Activated CD4-positive, alpha-beta memory T cell treated with anti-CD3 and anti-CD28 coated beads, Interleukin-2, amount 10 ng/mL, durations not matched to agents 7 days and 5 days (primary cell): ENCODE measurements at regions not wholly inside any gene's neighbourhood (a gene's known extent, or its start where the extent isn't known, plus 50 kb on each side); places are given as distances from the start of the nearest gene placed in this dataset.

Experiments used
- CTCF ChIA-PET: fragments of 350-600 bp; sonication (Branson Sonifier 250); formaldehyde crosslinking; loops from one replicate; lab custom pipeline; 2021; ENCODE audit warnings: antibody characterized with exemption, inconsistent platforms; lab: Charles Lee
- POLR2A ChIA-PET: fragments of 350-600 bp; sonication (Branson Sonifier 250); formaldehyde crosslinking; loops from one replicate; lab custom pipeline; 2021; ENCODE audit warnings: antibody characterized with exemption; lab: Charles Lee
- DNase-seq: peaks from one replicate; pipeline ENCODE4 v3.0.0-alpha.2; 2020
- H3K27ac Mint-ChIP-seq: one replicate; pipeline ENCODE4 v1.8.0; 2021; ENCODE audit warnings: mild to moderate bottlenecking, mixed read lengths
- H3K27me3 Mint-ChIP-seq: one replicate; pipeline ENCODE4 v1.8.0; 2021; ENCODE audit warnings: mixed read lengths
- H3K36me3 Mint-ChIP-seq: one replicate; pipeline ENCODE4 v1.8.0; 2021; ENCODE audit warnings: low read depth, mixed read lengths
- H3K4me1 Mint-ChIP-seq: one replicate; pipeline ENCODE4 v1.8.0; 2021; ENCODE audit warnings: mixed read lengths
- H3K4me3 Mint-ChIP-seq: one replicate; pipeline ENCODE4 v1.8.0; 2021; ENCODE audit warnings: mild to moderate bottlenecking, mixed read lengths
- H3K9me3 Mint-ChIP-seq: one replicate; pipeline ENCODE4 v1.8.0; 2021; ENCODE audit warnings: mixed read lengths

DNA sequence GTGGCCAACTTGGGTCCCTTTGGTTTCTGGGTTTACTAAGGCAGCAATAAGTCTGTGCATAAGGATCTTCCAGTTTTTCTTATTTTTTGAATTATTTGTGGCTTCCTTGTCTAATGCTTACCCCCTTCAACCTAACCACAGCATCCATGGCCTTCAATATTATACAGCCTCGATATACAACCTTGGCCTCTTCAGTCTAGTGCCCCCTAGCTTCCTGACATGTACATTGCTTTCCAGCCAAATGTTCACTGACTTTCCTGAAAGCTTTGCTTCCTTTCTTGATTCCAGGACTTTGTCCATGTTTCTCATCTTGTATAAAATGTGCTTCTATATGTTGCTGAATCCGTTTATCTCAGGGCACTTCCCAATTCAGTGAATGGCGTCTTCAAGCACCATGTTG, 310.1 kb downstream of the OLFM4 start:
- POLR2A ChIA-PET: no interaction called here

DNA sequence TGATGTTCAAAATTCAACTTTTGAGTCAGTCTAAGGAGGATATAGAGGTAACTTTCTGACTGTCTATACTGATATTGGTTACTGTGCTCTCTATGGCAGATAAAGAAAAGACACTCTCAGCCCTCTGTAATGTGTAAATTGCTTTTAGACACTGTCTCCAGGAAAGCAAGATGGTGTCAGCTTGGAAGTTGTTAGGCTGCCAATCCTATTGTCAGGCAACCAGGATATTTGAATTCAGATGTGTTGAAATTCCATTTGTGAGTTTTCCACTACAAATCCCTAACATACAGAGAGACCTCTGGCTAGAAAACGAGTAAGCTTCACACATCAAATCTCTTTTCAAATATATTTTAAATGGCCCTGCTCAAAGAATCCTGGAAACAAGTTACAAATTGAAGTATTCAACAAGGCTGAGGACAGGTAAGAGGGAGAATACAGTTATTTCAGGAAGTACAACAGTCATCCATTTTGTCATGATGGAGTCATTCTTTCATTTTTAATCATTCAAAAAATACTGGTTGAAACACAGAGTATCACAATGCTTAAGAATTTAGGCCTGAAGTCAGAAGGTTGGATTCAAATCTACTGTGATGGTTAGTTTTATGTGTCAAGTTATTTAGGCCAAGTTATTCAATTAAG, 312.0 kb downstream of the OLFM4 start:
- ChIA-PET CTCF (interaction anchor here (1.7 kb wide), 1 partner anchor 90 kb away, joined by 3 read pairs; no protein-coding TSS in a partner anchor), POLR2A (no interaction called here)
- no peaks in the 10 kb centered on the region for H3K9me3 Mint-ChIP-seq
- DNase-seq: no peak
- H3K27ac Mint-ChIP-seq: no peak overlapping the region
- no peak overlapping the region for H3K4me3 Mint-ChIP-seq
- H3K27me3 Mint-ChIP-seq: no peaks in the 10 kb centered on the region
- H3K4me1 Mint-ChIP-seq: peaks cover 1% of the 10 kb centered on the region
- H3K36me3 Mint-ChIP-seq: no peaks in the 10 kb centered on the region

More for the DNA sequence above, 310.1 kb downstream of the OLFM4 start:
- H3K36me3 Mint-ChIP-seq: no peaks in the 10 kb centered on the region
- no peaks in the 10 kb centered on the region for H3K27me3 Mint-ChIP-seq
- no peak overlapping the region for H3K4me3 Mint-ChIP-seq
- H3K4me1 Mint-ChIP-seq: peaks cover 1% of the 10 kb centered on the region
- H3K9me3 Mint-ChIP-seq: no peaks in the 10 kb centered on the region
- CTCF ChIA-PET: no interaction called here
- DNase-seq: no peak
- no peak overlapping the region for H3K27ac Mint-ChIP-seq

DNA sequence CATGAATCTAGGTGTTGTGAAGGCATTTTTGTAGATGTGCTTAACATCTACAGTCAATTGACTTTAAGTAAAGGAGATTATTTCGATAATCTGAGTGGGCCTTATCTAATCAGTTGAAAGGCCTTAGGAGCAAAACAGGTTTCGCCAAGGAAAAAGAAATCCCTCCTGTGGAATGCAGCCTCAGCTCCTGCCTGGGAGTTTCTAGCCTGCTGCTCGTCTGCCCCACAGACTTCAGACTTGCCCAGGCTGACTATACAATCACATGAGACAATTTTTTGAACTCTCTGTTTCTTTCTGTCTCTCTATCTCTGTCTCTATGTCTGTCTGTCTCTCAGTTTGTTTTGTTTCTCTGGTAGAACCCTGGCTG, 312.5 kb downstream of the OLFM4 start:
- ChIA-PET CTCF (interaction anchor here (1.7 kb wide), 1 partner anchor 90 kb away, joined by 3 read pairs; no protein-coding TSS in a partner anchor), POLR2A (no interaction called here)
- no peak overlapping the region for H3K27ac Mint-ChIP-seq
- no peaks in the 10 kb centered on the region for H3K27me3 Mint-ChIP-seq
- H3K4me3 Mint-ChIP-seq: no peak overlapping the region
- DNase-seq: no peak
- H3K9me3 Mint-ChIP-seq: no peaks in the 10 kb centered on the region
- no peaks in the 10 kb centered on the region for H3K36me3 Mint-ChIP-seq
- H3K4me1 Mint-ChIP-seq: peaks cover 1% of the 10 kb centered on the region

DNA sequence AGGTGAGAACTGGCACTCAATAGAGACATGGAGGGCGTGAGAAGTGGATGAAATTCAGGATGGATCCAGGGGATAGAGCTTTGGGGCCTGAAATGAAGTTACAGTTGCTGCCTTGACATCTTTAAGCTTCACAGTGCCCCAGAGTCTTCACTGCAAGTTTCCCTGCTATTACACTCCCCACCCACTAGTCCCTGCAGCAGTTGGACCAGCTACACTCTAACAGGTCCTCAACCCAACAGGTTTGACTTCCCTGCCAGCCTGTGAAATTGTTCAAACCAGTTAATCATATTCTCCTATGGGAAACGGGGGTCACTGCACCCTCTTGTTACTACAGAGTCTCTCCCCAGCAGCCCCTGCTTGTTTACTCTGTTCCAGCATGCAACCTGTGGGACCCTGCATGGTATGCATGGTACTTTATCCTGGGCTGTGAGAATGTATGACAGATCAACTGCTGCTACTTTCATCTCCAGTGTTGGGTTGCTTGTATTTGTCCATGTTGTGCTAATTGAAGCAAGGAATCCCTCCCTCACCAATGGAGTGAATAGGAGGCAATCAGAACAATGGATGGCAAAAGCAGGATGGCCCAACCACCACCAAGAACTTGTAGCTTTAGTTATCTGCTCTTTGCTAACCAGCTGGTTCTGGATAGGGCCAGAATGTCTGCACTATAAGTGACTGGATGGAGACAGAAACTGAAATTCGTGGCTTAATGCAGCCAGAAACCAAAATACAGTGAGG, 314.2 kb downstream of the OLFM4 start:
- H3K4me1 Mint-ChIP-seq: peaks cover 1% of the 10 kb centered on the region
- no peak overlapping the region for H3K4me3 Mint-ChIP-seq
- ChIA-PET CTCF (no interaction called here), POLR2A (no interaction called here)
- no peak overlapping the region for H3K27ac Mint-ChIP-seq
- H3K27me3 Mint-ChIP-seq: no peaks in the 10 kb centered on the region
- no peak for DNase-seq
- no peaks in the 10 kb centered on the region for H3K9me3 Mint-ChIP-seq
- H3K36me3 Mint-ChIP-seq: no peaks in the 10 kb centered on the region

DNA sequence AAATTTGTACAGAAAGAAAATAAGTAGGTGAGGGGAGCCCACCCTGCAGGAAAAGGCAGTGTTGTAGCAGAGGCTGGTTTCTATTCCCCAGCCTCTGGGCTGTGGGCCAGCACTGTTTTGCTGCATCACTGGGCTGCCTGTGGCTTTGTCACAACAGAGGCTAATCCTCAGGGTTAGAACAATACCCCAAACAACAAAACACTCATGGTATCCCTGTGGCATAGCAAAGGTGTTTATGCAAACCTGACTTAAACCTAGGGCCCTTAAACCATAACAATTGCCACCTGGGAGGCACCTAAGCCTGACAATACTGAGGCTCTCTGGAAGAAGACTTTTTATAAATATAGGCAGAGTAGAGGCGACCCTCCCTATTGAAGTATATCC, 314.7 kb downstream of the OLFM4 start:
- Mint-ChIP-seq H3K36me3 (no peaks in the 10 kb centered on the region), H3K4me3 (no peak overlapping the region), H3K27me3 (no peaks in the 10 kb centered on the region), H3K4me1 (peaks cover 1% of the 10 kb centered on the region), H3K27ac (no peak overlapping the region), H3K9me3 (no peaks in the 10 kb centered on the region)
- CTCF ChIA-PET: no interaction called here
- POLR2A ChIA-PET: no interaction called here
- DNase-seq: no peak

DNA sequence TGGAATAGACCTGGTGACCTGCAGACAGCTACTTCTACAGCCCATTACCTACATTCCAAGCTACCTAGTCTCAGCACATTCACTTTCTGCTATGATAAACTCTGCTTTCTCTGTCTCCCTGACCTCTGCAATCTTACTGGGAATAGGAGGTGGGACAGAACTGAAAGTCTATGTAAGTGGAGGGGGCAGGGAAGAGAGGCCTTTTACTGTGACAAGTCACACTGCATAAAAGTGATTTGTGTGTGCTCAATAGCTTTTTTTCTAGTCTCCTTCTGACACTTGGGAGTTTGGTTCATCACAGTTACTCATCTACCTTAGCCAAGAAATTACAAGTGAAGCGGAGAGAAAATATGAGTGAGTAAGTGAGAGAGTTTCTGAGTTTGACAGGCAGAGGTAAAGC, 322.4 kb downstream of the OLFM4 start:
- H3K27me3 Mint-ChIP-seq: no peaks in the 10 kb centered on the region
- H3K36me3 Mint-ChIP-seq: no peaks in the 10 kb centered on the region
- H3K4me1 Mint-ChIP-seq: no peaks in the 10 kb centered on the region
- CTCF ChIA-PET: no interaction called here
- no peaks in the 10 kb centered on the region for H3K9me3 Mint-ChIP-seq
- DNase-seq: no peak
- no peak overlapping the region for H3K4me3 Mint-ChIP-seq
- POLR2A ChIA-PET: no interaction called here
- H3K27ac Mint-ChIP-seq: no peak overlapping the region

DNA sequence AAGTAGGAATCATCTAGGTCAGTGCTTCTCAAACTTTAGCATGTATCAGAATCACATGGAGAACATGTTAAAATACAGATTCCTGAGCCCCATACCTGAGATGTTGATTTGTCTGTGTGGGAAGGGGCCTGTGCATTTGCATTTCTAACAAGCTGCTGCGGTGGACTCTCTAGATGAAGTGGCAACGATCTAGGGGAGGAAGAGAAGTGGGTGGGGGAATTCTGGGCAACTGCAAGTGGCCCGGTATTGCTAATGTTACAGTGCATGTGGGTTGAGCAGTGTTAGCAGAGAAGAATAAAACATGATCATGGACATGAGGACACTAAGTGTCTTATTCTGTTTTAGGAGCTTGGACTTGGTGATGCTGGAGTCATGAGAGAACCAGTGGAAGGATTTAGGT, 329.0 kb downstream of the OLFM4 start:
- POLR2A ChIA-PET: no interaction called here

DNA sequence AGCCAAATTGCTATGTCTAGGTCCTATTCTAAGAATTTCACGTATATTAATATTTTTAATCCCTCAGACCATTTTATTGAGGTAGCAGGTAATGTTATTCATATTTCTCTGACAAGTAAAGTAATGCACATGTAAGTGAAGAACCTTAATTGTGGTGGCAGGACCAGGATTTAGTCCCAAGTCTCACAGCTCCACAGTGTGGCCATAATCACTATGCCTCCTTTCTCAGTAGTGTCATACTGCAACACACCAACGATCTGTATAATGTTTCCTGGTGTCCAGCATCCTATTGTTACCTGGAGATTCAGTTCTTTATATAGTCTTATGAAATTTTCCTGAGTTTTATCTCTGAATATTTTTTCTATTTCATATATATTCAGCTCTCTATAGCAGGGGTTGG, 340.3 kb downstream of the OLFM4 start:
- Mint-ChIP-seq H3K27ac (no peak overlapping the region), H3K4me1 (no peaks in the 10 kb centered on the region), H3K36me3 (no peaks in the 10 kb centered on the region), H3K9me3 (no peaks in the 10 kb centered on the region), H3K27me3 (no peaks in the 10 kb centered on the region), H3K4me3 (no peak overlapping the region)
- no peak for DNase-seq
- ChIA-PET POLR2A (no interaction called here), CTCF (no interaction called here)

More for the DNA sequence above, 329.0 kb downstream of the OLFM4 start:
- Mint-ChIP-seq H3K9me3 (no peaks in the 10 kb centered on the region), H3K36me3 (no peaks in the 10 kb centered on the region), H3K4me1 (no peaks in the 10 kb centered on the region), H3K27ac (no peak overlapping the region), H3K4me3 (no peak overlapping the region), H3K27me3 (no peaks in the 10 kb centered on the region)
- DNase-seq: no peak
- CTCF ChIA-PET: no interaction called here

DNA sequence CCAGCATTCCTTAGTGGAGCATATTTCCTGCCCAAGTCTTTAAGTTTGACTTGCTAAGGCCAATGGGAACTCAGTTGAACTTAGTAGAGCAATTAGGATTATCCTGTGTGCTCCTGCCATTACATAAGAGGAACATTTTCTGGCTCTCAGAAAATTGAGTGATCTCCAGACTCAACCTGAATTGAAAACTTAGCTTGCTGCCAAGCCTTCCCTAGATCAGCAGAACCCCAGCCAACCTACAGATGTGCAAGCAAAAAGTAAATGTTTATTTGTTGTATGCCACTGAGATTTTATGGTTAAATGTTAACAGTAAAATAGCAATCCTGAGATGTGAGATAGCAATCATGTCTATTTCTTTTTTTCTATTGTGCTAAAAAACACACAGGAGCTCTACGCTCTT, 350.9 kb downstream of the OLFM4 start:
- Mint-ChIP-seq H3K4me3 (no peak overlapping the region), H3K27me3 (no peaks in the 10 kb centered on the region), H3K9me3 (no peaks in the 10 kb centered on the region), H3K27ac (no peak overlapping the region), H3K36me3 (no peaks in the 10 kb centered on the region), H3K4me1 (no peaks in the 10 kb centered on the region)
- POLR2A ChIA-PET: no interaction called here
- DNase-seq: no peak
- CTCF ChIA-PET: no interaction called here

DNA sequence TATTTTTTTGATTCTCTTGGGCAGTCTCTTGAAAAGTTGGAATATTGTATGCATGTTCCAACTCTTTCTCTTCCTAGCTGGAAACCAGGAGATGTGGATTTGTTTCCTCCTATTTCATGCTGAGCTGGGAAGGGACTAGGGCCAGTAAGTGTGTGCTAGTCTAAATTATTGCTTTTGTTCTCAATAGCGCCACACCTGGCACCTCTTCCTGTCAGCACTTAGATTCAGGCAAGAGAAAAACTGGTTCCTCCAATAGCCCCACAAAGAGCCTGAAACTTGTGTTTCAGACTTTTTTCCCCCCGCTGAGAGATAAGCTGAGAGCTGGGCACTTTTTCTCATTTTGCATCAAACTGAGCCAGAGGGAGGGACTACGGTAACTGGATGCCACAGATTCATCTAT, 353.4 kb downstream of the OLFM4 start:
- H3K27me3 Mint-ChIP-seq: no peaks in the 10 kb centered on the region
- CTCF ChIA-PET: no interaction called here

DNA sequence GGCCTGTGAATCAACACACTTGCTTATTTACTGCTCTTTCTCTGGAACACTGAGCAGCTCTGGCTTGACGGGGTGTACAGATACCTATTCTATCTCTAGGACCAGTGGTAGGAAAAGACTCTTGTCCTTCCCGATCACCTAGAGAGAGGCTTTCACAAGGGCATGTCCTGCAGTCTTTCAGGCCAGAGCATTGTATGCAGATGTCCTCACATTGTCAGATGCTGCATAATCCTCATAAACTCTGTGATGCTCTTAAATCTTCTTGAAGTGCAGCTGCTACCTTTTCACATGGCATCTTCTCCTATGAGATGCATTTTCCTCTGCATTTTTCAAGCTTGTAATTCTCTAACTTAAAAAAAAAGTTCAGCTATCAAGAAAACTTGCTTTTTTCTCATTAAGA, 369.4 kb downstream of the OLFM4 start:
- H3K27ac Mint-ChIP-seq: no peak overlapping the region
- POLR2A ChIA-PET: no interaction called here
- H3K4me3 Mint-ChIP-seq: no peak overlapping the region
- DNase-seq: no peak
- no peaks in the 10 kb centered on the region for H3K4me1 Mint-ChIP-seq
- no peaks in the 10 kb centered on the region for H3K9me3 Mint-ChIP-seq
- H3K27me3 Mint-ChIP-seq: no peaks in the 10 kb centered on the region
- no peaks in the 10 kb centered on the region for H3K36me3 Mint-ChIP-seq
- CTCF ChIA-PET: no interaction called here

More for the DNA sequence above, 353.4 kb downstream of the OLFM4 start:
- Mint-ChIP-seq H3K9me3 (no peaks in the 10 kb centered on the region), H3K27ac (no peak overlapping the region), H3K36me3 (no peaks in the 10 kb centered on the region), H3K4me3 (no peak overlapping the region), H3K4me1 (no peaks in the 10 kb centered on the region)
- no peak for DNase-seq
- POLR2A ChIA-PET: no interaction called here

DNA sequence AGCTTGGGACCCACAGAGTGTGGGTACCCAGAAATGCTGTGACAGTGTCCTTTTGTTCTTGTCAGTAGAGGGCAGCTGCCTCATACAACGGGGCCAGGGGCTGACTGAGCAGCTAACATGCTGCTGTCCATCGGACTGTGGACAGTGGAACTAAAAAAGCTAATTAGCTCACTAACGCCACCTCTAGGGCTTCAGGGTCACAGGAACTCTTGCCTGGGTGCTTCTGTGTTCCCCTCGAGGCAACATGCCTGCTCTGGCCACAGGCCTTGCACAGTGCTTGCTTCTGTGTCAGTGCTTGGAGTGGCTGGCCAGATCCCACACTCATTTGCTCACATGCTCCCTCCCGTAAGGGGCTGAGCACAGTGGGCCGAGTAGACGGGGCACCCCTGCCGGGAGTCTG, 377.0 kb downstream of the OLFM4 start:
- DNase-seq: no peak
- no peaks in the 10 kb centered on the region for H3K9me3 Mint-ChIP-seq
- POLR2A ChIA-PET: no interaction called here
- no peak overlapping the region for H3K27ac Mint-ChIP-seq
- H3K4me1 Mint-ChIP-seq: no peaks in the 10 kb centered on the region
- no peaks in the 10 kb centered on the region for H3K27me3 Mint-ChIP-seq
- CTCF ChIA-PET: no interaction called here
- H3K36me3 Mint-ChIP-seq: no peaks in the 10 kb centered on the region
- no peak overlapping the region for H3K4me3 Mint-ChIP-seq

DNA sequence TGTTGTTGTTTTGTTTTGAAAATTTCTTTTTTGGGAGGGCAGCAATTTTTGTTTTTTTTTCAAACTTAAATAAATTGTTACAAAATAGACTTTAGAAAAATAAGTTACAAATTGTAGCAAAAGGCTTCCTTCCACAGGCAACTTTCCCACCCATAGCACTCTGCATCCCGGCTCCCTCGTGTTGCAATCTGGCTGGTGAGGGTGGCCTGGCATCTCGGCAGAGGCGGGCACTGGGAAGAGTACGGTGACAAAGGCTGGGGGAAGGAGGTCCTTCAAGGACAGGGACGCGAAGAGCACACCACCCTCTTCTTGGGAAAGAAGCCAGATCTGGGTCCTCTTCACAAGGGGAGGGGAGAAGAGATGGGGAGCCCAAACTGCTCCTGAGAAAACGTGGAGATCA, 379.7 kb downstream of the OLFM4 start:
- no peaks in the 10 kb centered on the region for H3K4me1 Mint-ChIP-seq
- no peak overlapping the region for H3K27ac Mint-ChIP-seq
- POLR2A ChIA-PET: no interaction called here
- DNase-seq: no peak
- H3K4me3 Mint-ChIP-seq: no peak overlapping the region
- no peaks in the 10 kb centered on the region for H3K9me3 Mint-ChIP-seq
- H3K27me3 Mint-ChIP-seq: no peaks in the 10 kb centered on the region
- H3K36me3 Mint-ChIP-seq: no peaks in the 10 kb centered on the region
- CTCF ChIA-PET: no interaction called here
